AG20443 (cell line): ENCODE measurements at regions not wholly inside any gene's neighbourhood (a gene's known extent, or its start where the extent isn't known, plus 50 kb on each side); places are given as distances from the start of the nearest gene placed in this dataset.
"Not testable (repeated sequence)": the region's sequence is repeated elsewhere in the genome, so short reads cannot be mapped to it uniquely, and the experiment has no call there.

Source experiments
- DNase-seq: peaks from one replicate; pipeline ENCODE4 v3.0.0; 2012; ENCODE audit warnings: low spot score, mixed read lengths

- peak; percentile 39 for DNase-seq
These were observed 167.1 kb downstream of the EFNB1 start for GRCh38 chrX:68995780-68996551.

- DNase-seq: no peak
These were observed 166.6 kb downstream of the EFNB1 start for GRCh38 chrX:68995386-68995779.

DNA sequence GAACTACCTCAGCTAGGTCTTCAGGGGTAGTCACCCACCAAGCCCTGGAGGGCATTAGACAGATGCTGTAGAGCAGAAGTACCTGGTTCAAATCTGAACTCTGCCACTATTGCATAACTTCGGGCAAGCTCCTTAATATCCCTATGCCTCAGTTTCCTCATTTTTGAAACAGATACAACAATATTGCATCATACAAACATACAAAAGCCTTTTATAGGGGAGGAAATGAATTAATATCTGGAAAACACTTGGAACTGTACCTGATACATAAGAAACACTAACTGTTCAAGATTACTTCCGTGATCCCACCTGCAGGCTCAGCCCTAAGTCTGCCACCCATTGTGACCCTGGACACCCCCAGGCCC lies 166.1 kb downstream of the EFNB1 start:
- DNase-seq: no peak

GRCh38 chrX:68994135-68994890 lies 165.5 kb downstream of the EFNB1 start:
- DNase-seq: no peak

GRCh38 chrX:68992821-68993397 lies 164.1 kb downstream of the EFNB1 start:
- no peak for DNase-seq

DNA sequence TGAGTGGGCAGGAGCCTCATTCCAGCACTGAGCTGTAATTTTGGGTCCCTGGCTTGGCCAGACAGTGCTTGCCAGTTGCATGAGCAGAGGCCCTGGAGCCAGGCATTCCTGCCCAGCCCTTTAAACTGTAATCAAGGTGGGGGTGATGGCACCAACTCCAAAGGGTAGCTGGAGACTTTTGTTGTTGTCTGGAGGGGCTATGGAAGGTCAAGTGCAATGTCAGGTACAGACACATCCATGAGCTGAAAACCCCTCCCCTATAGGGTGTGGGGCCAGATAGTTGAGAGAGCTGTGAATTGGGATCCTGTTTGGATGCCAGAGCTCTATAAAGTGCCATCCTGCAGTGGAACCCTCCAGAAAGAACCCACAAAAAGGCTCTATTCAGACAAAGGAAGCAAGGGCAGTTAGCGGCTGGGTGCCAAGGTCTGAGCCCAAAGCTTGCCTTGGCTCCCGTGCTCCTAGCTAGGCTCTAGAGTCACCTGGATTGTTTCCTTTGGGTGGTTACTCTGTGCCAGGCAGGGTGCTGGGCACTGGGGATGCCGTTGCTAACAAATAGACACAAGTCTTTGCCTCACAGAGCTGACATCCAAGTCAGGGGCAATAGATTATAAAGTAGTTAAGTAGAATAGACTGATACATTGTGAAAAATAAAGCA lies 163.0 kb downstream of the EFNB1 start:
- DNase-seq: no peak

- no peak for DNase-seq
These were observed 162.1 kb downstream of the EFNB1 start for GRCh38 chrX:68990948-68991347.

- peak; percentile 80 for DNase-seq
These were observed 161.2 kb downstream of the EFNB1 start for GRCh38 chrX:68989865-68990606.

GRCh38 chrX:68989456-68989855 lies 160.6 kb downstream of the EFNB1 start:
- DNase-seq: no peak

- DNase-seq: no peak
These were observed 160.0 kb downstream of the EFNB1 start for GRCh38 chrX:68988865-68989264.

DNA sequence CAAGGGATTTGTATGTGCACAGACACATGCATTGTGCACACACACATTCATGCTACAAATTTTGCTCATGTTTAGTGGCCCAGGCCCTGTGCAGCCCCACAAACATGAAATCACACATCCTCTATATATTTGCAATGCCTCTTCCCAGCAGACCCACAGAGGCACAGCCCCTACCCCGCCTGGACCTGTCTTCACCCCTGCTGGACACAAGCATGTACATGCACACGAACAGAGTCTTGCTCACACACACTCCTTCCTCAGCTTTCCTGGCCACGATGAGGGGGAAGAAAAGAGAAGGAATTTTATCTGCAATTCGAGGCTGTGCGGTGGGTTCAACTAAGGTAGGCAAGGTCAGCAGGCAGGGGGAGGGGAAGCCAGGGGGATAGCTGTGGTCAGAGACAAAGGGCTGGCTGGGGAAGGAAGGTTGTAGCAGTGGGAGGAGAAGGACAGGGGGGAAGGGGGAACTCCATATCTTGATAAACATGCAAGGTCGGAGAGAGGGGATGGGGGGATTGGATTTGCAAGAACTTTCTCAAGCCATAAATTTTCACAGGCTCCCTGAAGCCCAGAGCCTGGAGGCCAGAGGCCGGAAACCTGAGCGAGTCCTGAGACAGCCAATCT lies 156.4 kb downstream of the EFNB1 start:
- no peak for DNase-seq

- no peak for DNase-seq
These were observed 154.4 kb downstream of the EFNB1 start for GRCh38 chrX:68983004-68983857.

DNA sequence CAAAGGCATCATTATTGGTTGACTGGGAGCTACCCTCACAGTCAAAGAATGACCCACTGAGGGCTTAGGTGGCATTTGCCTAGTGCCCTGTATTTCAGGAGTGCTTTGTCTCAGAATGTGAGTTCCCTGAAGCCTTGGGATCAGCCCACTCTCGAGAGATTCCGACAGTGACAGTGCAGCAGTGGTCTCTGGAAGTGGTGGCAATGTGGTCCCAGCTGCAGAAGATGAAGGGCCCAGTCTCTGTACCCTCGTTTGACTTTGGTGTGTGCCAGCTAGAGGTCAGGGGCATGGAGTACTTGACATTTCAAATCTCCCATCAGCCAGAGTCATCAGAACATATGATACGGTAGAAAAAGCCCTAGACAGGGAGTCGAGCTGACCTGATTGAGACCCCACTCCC lies 153.7 kb downstream of the EFNB1 start:
- DNase-seq: no peak

DNA sequence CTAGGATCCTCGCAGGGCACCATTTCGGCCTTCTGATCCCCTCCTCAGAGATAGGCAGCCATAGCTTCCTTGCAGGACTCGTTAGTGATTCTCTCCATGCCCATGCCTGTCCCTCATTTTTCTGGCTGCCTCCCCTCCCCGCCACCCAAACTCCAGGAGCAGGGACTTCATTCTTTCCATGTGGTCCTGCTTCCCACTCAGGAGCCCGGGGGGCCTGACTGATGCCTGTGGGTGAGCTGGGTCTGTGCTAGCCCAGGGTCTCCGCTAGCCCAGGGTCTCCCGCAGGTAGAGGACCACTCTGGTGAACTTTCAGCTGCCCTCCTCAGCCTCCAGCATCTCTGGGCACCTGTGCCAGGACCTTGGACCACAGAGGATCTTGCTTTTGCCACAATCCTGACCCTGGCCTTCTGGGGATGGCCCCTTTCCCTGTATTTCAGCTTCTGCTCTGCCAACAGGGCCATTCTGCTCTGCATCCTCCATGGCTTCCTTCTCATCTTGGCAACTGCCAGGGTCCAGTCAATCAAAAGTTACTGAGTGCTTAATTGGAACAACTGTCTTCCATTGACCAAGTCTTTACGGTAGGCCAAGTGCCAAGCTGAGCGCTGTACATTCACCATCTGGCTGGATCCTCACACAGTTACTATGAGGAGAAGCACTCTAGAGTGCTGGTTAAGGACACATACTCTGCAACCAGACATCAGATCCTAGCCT lies 152.2 kb downstream of the EFNB1 start:
- DNase-seq: no peak

DNA sequence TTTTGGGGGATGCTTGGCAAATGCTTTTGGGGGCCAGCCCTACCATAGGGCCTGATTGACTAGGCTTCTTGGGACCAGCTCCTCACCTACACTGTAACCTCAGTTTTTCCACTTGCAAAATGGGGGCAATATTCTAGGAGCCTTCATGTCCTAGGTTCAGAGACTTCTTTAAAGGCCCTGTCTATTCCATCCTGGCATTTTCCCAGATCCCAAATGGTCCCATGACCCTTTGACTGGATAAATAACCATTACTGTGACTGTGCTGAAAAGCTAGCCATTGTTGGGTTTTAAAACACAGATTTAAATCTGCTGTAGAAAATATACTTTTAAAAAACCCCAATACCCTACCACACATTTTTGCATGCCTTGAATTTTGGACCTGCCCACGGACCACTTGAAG lies 149.8 kb downstream of the EFNB1 start:
- no peak for DNase-seq

DNA sequence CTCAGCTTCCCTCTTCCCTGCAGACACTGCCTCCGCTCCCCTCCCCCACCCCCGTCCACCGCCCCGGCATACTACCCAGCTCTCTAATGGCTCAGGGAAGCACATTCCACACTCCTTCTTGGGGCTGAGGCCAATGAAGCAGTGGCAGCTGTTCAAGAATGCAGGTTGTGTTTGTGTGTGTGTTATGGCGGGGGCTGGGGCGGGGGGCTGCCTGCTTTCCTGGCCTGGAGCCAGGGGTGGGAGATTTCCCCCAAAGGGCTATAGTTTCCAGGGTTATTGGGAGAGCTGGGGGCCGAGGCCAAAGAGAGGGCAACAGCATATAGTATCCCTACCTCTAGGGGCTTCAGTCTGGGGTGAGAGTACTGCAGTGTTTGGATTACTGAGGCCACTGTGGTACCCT lies 149.4 kb downstream of the EFNB1 start:
- peak; percentile 57 for DNase-seq

- no peak for DNase-seq
These were observed 124.5 kb downstream of the EFNB1 start for GRCh38 chrX:68953331-68953730.

GRCh38 chrX:68951942-68952619 lies 123.3 kb downstream of the EFNB1 start:
- not testable (repeated sequence) for DNase-seq

- DNase-seq: no peak
These were observed 122.1 kb downstream of the EFNB1 start for GRCh38 chrX:68950937-68951336.
